ENCODE measurements at regions not wholly inside any gene's neighbourhood (a gene's known extent, or its start where the extent isn't known, plus 50 kb on each side); places are given as distances from the start of the nearest gene placed in this dataset.

- TF ChIP-seq GLIS3 (CRISPR knock-in tag; IDR thresholded peaks at IDR 0.05) (no peak), TSHZ2 (CRISPR knock-in tag; IDR thresholded peaks at IDR 0.05) (no peak), CREB5 (CRISPR knock-in tag; IDR thresholded peaks at IDR 0.05; ENCODE audit: low read depth) (no peak), RARB (CRISPR knock-in tag; IDR thresholded peaks at IDR 0.05) (no peak), ZFP3 (CRISPR knock-in tag; IDR thresholded peaks at IDR 0.05) (no peak), POU6F1 (CRISPR knock-in tag; IDR thresholded peaks at IDR 0.05; ENCODE audit: borderline replicate concordance, low read depth) (no peak), ZNF565 (CRISPR knock-in tag; conservative IDR thresholded peaks at IDR 0.05; ENCODE audit: low read depth) (no peak), PPARA (CRISPR knock-in tag; IDR thresholded peaks at IDR 0.05; ENCODE audit: borderline replicate concordance) (no peak), TCF4 (CRISPR knock-in tag; IDR thresholded peaks at IDR 0.05; ENCODE audit: borderline replicate concordance) (no peak), ARNTL (CRISPR knock-in tag; IDR thresholded peaks at IDR 0.05; ENCODE audit: borderline replicate concordance, low read depth) (no peak), ZC3H10 (CRISPR knock-in tag; IDR thresholded peaks at IDR 0.05) (no peak), PATZ1 (CRISPR knock-in tag; IDR thresholded peaks at IDR 0.05; ENCODE audit: borderline replicate concordance) (no peak)
Measured at GRCh38 chr3:165504554-165504953, 308.4 kb upstream of the SLITRK3 start.
